ENCODE measurements at regions not wholly inside any gene's neighbourhood (a gene's known extent, or its start where the extent isn't known, plus 50 kb on each side); places are given as distances from the start of the nearest gene placed in this dataset.

DNA sequence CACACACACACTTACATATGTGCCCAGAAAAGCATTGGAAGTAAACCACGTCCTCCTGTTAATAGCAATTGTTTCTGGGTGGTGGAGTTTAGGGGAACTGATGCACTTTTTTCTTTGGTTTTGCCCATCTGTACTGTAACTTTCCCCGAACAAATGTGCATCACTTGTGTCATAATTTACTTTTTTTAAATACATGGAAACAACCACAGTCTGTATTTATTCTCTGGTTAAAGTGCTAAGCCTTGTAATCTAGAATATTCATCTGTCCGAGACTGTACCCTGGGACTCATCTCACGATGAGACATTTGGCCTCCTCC is 61.5 kb upstream of the CD93 start (continued):
- TF ChIP-seq, protein P1, sequence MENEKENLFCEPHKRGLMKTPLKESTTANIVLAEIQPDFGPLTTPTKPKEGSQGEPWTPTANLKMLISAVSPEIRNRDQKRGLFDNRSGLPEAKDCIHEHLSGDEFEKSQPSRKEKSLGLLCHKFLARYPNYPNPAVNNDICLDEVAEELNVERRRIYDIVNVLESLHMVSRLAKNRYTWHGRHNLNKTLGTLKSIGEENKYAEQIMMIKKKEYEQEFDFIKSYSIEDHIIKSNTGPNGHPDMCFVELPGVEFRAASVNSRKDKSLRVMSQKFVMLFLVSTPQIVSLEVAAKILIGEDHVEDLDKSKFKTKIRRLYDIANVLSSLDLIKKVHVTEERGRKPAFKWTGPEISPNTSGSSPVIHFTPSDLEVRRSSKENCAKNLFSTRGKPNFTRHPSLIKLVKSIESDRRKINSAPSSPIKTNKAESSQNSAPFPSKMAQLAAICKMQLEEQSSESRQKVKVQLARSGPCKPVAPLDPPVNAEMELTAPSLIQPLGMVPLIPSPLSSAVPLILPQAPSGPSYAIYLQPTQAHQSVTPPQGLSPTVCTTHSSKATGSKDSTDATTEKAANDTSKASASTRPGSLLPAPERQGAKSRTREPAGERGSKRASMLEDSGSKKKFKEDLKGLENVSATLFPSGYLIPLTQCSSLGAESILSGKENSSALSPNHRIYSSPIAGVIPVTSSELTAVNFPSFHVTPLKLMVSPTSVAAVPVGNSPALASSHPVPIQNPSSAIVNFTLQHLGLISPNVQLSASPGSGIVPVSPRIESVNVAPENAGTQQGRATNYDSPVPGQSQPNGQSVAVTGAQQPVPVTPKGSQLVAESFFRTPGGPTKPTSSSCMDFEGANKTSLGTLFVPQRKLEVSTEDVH (IDR thresholded peaks at IDR 0.05; ENCODE audit: low read depth, partially characterized antibody): no peak
- TF ChIP-seq ZNF75A (CRISPR knock-in tag; IDR thresholded peaks at IDR 0.05) (no peak), ZC3H11A (IDR thresholded peaks at IDR 0.05; ENCODE audit: low read depth, low read length) (no peak), NFRKB (IDR thresholded peaks at IDR 0.05; ENCODE audit: low read depth) (no peak), MTA2 (IDR thresholded peaks at IDR 0.05; ENCODE audit: low read depth) (0 out of 2 replicates have a peak, but pooled peaks have one; percentile 33), ZSCAN32 (CRISPR knock-in tag; IDR thresholded peaks at IDR 0.05) (no peak), ID3 (CRISPR knock-in tag; IDR thresholded peaks at IDR 0.05) (no peak), ID3 (tag; IDR thresholded peaks at IDR 0.05) (no peak), POLR2AphosphoS5 (IDR thresholded peaks at IDR 0.05; ENCODE audit: control insufficient read depth, insufficient read depth, low read depth, low read length) (no peak), ELK1 (CRISPR knock-in tag; IDR thresholded peaks at IDR 0.05) (no peak), FUS (optimal IDR thresholded peaks at IDR 0.05; ENCODE audit: low read depth, low read length) (no peak), NR4A1 (CRISPR knock-in tag; IDR thresholded peaks at IDR 0.05) (no peak), NR4A1 (tag; IDR thresholded peaks at IDR 0.05) (no peak), XRCC4 (IDR thresholded peaks at IDR 0.05; ENCODE audit: extremely low read depth, insufficient read depth, insufficient read length) (no peak), HNRNPH1 (optimal IDR thresholded peaks at IDR 0.05; ENCODE audit: low read depth, low read length) (no peak), THRB (CRISPR knock-in tag; conservative IDR thresholded peaks at IDR 0.05) (no peak), ZNF785 (CRISPR knock-in tag; IDR thresholded peaks at IDR 0.05) (no peak), TFAM (CRISPR knock-in tag; conservative IDR thresholded peaks at IDR 0.05) (no peak), ZFP30 (CRISPR knock-in tag; IDR thresholded peaks at IDR 0.05; ENCODE audit: borderline replicate concordance) (no peak), CBX1 (IDR thresholded peaks at IDR 0.05; ENCODE audit: low read depth) (no peak), POLR2G (IDR thresholded peaks at IDR 0.05; ENCODE audit: low read depth, low read length) (no peak), ELF1 (tag; IDR thresholded peaks at IDR 0.05) (0 out of 2 replicates have a peak, but pooled peaks have one; percentile 14)
